IPS-NIHi7 (cell line): ENCODE measurements at regions not wholly inside any gene's neighbourhood (a gene's known extent, or its start where the extent isn't known, plus 50 kb on each side); places are given as distances from the start of the nearest gene placed in this dataset.
A peak's percentile ranks its signal among the peaks of the same experiment; 100 is the strongest.
"Not testable (repeated sequence)": the region's sequence is repeated elsewhere in the genome, so short reads cannot be mapped to it uniquely, and the experiment has no call there.

Experiments
- DNase-seq: peaks from one replicate; pipeline ENCODE4 v3.0.0; 2012; ENCODE audit warnings: mixed read lengths; ENCODE audit errors: extremely low spot score

- no peak for DNase-seq
These were observed 95.0 kb downstream of the TEX35 start for GRCh38 chr1:178607718-178608408.

- no peak for DNase-seq
These were observed 96.1 kb downstream of the TEX35 start for GRCh38 chr1:178609015-178609414.

GRCh38 chr1:178610690-178611410, 97.9 kb downstream of the TEX35 start:
- not testable (repeated sequence) for DNase-seq

- no peak for DNase-seq
These were observed 99.4 kb downstream of the TEX35 start for GRCh38 chr1:178612261-178612660.

- DNase-seq, result no peak
These were observed 100.5 kb downstream of the TEX35 start for GRCh38 chr1:178613271-178613945.

- DNase-seq, result no peak
These were observed 101.4 kb downstream of the TEX35 start for GRCh38 chr1:178614286-178614685.

- no peak for DNase-seq
These were observed 105.8 kb upstream of the RALGPS2 start for GRCh38 chr1:178619042-178619927.

GRCh38 chr1:178620584-178621475, 104.2 kb upstream of the RALGPS2 start:
- no peak for DNase-seq

GRCh38 chr1:178621822-178622221, 103.2 kb upstream of the RALGPS2 start:
- DNase-seq, result no peak

- DNase-seq, result no peak
These were observed 99.3 kb upstream of the RALGPS2 start for GRCh38 chr1:178625695-178626094.

- no peak for DNase-seq
These were observed 98.0 kb upstream of the RALGPS2 start for GRCh38 chr1:178627037-178627436.

GRCh38 chr1:178628637-178629251, 96.3 kb upstream of the RALGPS2 start:
- no peak for DNase-seq

GRCh38 chr1:178629252-178630154, 95.5 kb upstream of the RALGPS2 start:
- peak; percentile 38 for DNase-seq

GRCh38 chr1:178630417-178630816, 94.6 kb upstream of the RALGPS2 start:
- DNase-seq, result no peak

GRCh38 chr1:178632653-178633052, 92.4 kb upstream of the RALGPS2 start:
- no peak for DNase-seq

GRCh38 chr1:178633056-178633455, 92.0 kb upstream of the RALGPS2 start:
- no peak for DNase-seq

GRCh38 chr1:178634445-178634844, 90.6 kb upstream of the RALGPS2 start:
- DNase-seq, result no peak

- DNase-seq, result no peak
These were observed 87.2 kb upstream of the RALGPS2 start for GRCh38 chr1:178637841-178638240.

GRCh38 chr1:178639326-178639725, 85.7 kb upstream of the RALGPS2 start:
- DNase-seq, result no peak
